Prostate gland (tissue), 2 donors: ENCODE measurements at regions not wholly inside any gene's neighbourhood (a gene's known extent, or its start where the extent isn't known, plus 50 kb on each side); places are given as distances from the start of the nearest gene placed in this dataset.

Experiments
- DNase-seq: peaks from one replicate; pipeline ENCODE4 v3.0.0-alpha.2; 2019; ENCODE audit warnings: low spot score
- H3K27ac ChIP-seq, 2 donors: fragments of 200-600 bp; sonication (generic); 2 replicates each; pipeline ENCODE4 v1.5.1; 2017 to 2019
- H3K27me3 ChIP-seq: fragments of 200-600 bp; sonication (generic); replicated peaks from 2 replicates; pipeline ENCODE4 v1.5.1; 2019; ENCODE audit not compliant: insufficient read depth
- H3K36me3 ChIP-seq, 2 donors: fragments of 200-600 bp; sonication (generic); 1 replicate in 1 of 2; 2 replicates in 1 of 2; pipeline versions ENCODE4 v1.5.1 to v1.8.1; 2017 to 2019
- H3K4me1 ChIP-seq: fragments of 200-600 bp; sonication (generic); replicated peaks from 2 replicates; pipeline ENCODE4 v1.5.1; 2019
- H3K4me3 ChIP-seq, 2 donors: fragments of 200-600 bp; sonication (generic); 2 replicates each; pipeline ENCODE4 v1.5.1; 2017 to 2019
- H3K9me3 ChIP-seq: fragments of 200-600 bp; sonication (generic); 2 replicates; pipeline ENCODE4 v1.5.1; 2017
- POLR2A ChIP-seq: fragments of 450-650 bp; IDR thresholded peaks from one replicate; pipeline ENCODE4 v1.6.1; 2016; ENCODE audit warnings: antibody characterized with exemption, mild to moderate bottlenecking
- POLR2AphosphoS5 ChIP-seq: sonication (generic); formaldehyde crosslinking; IDR thresholded peaks from one replicate; pipeline ENCODE4 v1.6.1; 2017; ENCODE audit warnings: antibody characterized with exemption
- WGBS: methylation state at CpG from one replicate; pipeline ENCODE4 v1.1.5; 2018; 5-methylcytosine and 5-hydroxymethylcytosine counted together
- intact Hi-C: fragments of 100-400 bp; cut with DNase I; formaldehyde crosslinking; loops from one replicate; pipeline ENCODE4 v1.14.2; 2022
- TF ChIP-seq, protein P1 (sequence below), 4 experiments: fragments of 200-600 bp in 2 of 4; fragments of 450-650 bp in 2 of 4; sonication (generic) in 2 of 4; IDR thresholded peaks; 1 replicate in 3 of 4; 2 replicates in 1 of 4; pipeline ENCODE4 v1.5.1; 2016 to 2019; ENCODE audit warnings: antibody characterized with exemption in 4 of 4, mild to moderate bottlenecking in 2 of 4, moderate library complexity in 2 of 4

DNA sequence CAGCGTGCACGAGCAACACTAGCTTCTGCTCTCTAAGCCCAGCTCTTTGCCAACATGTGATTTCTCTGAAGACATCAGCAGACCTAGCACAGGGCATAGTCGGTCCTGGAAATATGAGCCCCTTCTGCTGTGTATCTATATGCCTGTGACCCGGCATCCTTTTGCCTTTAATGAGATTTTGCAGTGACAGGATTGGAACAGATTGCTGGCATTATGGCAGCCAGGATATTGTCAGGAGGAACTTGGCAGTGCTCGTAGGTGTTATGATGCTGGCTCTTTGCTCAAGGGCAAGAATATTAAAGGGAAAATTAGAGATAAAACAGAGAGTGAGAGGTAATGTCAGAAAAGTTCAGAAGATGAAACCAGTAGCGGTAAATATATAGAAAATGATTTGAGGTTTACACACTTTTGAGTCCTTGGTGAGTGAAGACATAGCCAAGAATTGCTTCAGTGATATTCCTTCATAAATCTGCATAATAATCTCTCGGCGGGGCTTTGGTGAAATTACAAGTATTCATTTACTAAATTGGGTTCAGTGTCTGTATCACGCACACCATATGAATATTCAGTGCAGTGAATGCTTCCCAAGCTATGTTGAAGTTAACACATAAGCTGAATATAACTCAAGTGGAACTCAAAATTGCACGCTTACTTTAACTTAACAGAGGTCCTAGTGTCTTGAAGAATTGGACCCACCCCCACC, 502.1 kb upstream of the NR3C2 start:
- Histone ChIP-seq H3K36me3 (no peaks in the 10 kb centered on the region), H3K4me1 (no peaks in the 10 kb centered on the region), H3K27ac (no peak overlapping the region), H3K27me3 (no peaks in the 10 kb centered on the region), H3K9me3 (no peaks in the 10 kb centered on the region), H3K4me3 (no peak overlapping the region)
- intact Hi-C loops, result no loop called here
- TF ChIP-seq POLR2AphosphoS5, result no peak
- TF ChIP-seq, protein P1, sequence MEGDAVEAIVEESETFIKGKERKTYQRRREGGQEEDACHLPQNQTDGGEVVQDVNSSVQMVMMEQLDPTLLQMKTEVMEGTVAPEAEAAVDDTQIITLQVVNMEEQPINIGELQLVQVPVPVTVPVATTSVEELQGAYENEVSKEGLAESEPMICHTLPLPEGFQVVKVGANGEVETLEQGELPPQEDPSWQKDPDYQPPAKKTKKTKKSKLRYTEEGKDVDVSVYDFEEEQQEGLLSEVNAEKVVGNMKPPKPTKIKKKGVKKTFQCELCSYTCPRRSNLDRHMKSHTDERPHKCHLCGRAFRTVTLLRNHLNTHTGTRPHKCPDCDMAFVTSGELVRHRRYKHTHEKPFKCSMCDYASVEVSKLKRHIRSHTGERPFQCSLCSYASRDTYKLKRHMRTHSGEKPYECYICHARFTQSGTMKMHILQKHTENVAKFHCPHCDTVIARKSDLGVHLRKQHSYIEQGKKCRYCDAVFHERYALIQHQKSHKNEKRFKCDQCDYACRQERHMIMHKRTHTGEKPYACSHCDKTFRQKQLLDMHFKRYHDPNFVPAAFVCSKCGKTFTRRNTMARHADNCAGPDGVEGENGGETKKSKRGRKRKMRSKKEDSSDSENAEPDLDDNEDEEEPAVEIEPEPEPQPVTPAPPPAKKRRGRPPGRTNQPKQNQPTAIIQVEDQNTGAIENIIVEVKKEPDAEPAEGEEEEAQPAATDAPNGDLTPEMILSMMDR (IDR thresholded peaks at IDR 0.05), result no peak
- WGBS, result 71% methylated on average over 10 of the region's 10 CpGs
- DNase-seq, result no peak

DNA sequence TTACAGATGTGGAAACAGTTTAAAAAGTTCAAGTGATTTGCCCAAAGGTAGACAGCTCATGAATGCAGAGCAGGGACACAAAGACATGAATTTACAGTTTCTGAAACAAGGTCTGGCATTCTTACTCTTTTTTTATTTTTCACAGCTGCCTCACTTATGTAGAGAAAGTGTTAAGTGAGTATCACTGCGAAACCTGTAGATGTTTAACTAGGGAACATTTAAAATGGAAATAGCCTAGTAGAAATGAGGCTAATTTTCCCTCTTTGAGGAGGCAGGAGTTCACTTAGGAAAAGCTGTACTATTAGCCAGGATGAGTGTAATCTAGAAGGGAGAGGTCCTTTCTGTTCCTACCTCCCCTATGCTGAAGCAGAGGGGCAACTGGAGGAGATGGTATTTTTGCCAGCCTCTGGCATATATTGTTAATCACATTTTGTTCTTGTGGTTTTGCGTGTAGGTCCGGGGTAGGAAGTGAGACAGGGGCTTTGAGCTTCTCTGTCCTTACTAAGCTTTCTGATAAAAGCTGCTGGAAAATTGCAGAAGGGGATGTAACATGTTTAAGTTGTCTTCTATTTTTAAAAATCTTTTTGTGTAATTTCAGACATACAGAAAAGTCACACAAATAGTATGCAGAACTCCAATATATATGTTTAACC, 492.8 kb upstream of the NR3C2 start:
- Histone ChIP-seq H3K9me3 (no peaks in the 10 kb centered on the region), H3K4me1 (peaks cover 3% of the 10 kb centered on the region), H3K4me3 (no peak overlapping the region), H3K36me3 (no peaks in the 10 kb centered on the region), H3K27me3 (no peaks in the 10 kb centered on the region), H3K27ac (no peak overlapping the region)
- intact Hi-C loops, result no loop called here
- WGBS, result 53% methylated on average over 3 of the region's 3 CpGs
- no peak for DNase-seq
- TF ChIP-seq POLR2AphosphoS5 (no peak), POLR2A (no peak)
- TF ChIP-seq, protein P1 (IDR thresholded peaks at IDR 0.05), result no peak

DNA sequence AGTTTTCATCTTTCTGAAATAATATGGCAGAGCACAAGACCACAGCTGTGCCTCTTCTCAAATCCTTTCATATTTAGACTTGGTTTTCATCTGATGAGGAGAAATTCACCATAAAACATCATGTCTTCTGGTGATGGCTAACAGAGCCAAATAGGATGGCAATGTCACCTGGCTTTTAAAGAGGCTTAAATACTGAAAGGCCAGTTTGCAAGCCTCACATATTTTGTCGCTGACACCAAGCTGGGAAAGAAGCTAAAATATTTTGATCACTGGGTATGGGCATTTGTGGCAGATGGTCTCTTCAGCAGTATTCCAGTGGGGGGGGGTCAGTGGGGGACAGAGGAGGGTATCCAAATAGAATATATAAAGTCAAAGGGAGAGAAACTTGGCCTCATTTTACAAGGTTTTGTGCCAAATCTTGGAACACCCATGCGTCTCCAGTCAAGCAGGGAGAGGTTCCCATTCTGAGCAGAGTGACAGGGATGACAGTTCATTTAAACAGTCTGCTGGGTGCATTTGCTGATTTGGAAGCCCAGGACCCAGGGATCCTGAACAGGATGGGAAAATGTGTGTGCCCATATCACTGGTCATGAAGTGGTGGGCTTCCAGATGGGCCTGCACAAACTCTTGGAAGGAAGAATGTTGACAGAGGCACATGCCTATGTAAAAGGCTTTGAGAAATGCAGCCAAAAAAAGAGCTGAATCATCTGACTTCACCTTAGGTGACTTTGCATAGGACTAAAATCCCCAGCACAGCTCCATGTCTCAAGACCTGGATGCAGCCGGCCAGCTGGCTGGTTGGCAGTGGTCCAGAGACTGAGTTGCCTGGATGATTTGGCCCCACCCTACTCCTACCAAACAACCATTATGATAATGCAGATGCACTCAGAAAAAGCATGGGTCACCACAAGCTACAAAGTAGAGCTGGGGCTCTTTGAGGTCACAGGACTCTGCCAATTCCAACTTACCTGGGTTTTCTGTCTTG, 484.4 kb upstream of the NR3C2 start:
- no peak for TF ChIP-seq POLR2A
- TF ChIP-seq, protein P1 (IDR thresholded peaks at IDR 0.05), result no peak
- no peak for TF ChIP-seq POLR2AphosphoS5
- intact Hi-C loops, result no loop called here
- H3K36me3 ChIP-seq, result no peaks in the 10 kb centered on the region
- H3K27ac ChIP-seq, result no peak overlapping the region
- no peaks in the 10 kb centered on the region for H3K9me3 ChIP-seq
- no peak for DNase-seq
- H3K4me1 ChIP-seq, result no peaks in the 10 kb centered on the region
- no peak overlapping the region for H3K4me3 ChIP-seq
- no peaks in the 10 kb centered on the region for H3K27me3 ChIP-seq
- 60% methylated on average over 3 of the region's 3 CpGs for WGBS

DNA sequence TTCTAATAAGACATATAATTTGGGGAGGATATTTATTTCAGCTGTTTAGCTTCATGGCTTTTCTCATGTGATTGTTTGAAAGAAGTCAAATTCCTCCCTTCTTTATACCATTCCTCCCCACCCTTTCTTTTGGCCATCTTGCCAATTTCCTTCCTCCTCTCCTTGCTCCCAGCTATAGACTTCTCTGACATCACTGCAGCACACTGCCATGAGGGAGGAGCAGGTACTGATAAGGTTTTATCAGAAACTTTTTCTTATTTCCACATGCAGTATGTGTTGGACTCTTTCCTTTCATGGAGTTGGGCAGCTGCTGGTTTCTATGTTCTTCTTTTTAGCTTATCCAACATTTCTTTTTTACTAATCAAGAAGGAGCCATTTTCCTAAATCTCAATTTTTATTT, 481.7 kb upstream of the NR3C2 start:
- Histone ChIP-seq H3K36me3 (no peaks in the 10 kb centered on the region), H3K4me1 (no peaks in the 10 kb centered on the region), H3K27ac (no peak overlapping the region), H3K4me3 (no peak overlapping the region), H3K27me3 (no peaks in the 10 kb centered on the region), H3K9me3 (no peaks in the 10 kb centered on the region)
- TF ChIP-seq, protein P1 (IDR thresholded peaks at IDR 0.05), result no peak
- TF ChIP-seq POLR2A (no peak), POLR2AphosphoS5 (no peak)
- DNase-seq, result no peak
- intact Hi-C loops, result no loop called here
